HG02885 (cell line): ENCODE measurements at regions not wholly inside any gene's neighbourhood (a gene's known extent, or its start where the extent isn't known, plus 50 kb on each side); places are given as distances from the start of the nearest gene placed in this dataset.

ENCODE experiments used
- ATAC-seq: cut with Tn5 transposase; IDR thresholded peaks from one replicate; pipeline ENCODE4 v1.9.1; 2021; ENCODE audit warnings: mild to moderate bottlenecking; ENCODE audit not compliant: unreplicated experiment, poor library complexity

GRCh38 chr14:85732031-85732430 is 202.1 kb downstream of the FLRT2 start:
- ATAC-seq: no peak

- no peak for ATAC-seq
Measured at GRCh38 chr14:85731186-85731585, 201.2 kb downstream of the FLRT2 start.

GRCh38 chr14:85728476-85729065 is 198.6 kb downstream of the FLRT2 start:
- no peak for ATAC-seq

GRCh38 chr14:85714069-85714468 is 184.1 kb downstream of the FLRT2 start:
- no peak for ATAC-seq

GRCh38 chr14:85711620-85712019 is 181.7 kb downstream of the FLRT2 start:
- no peak for ATAC-seq
